Common myeloid progenitor, CD34-positive (primary cell): ENCODE measurements at regions not wholly inside any gene's neighbourhood (a gene's known extent, or its start where the extent isn't known, plus 50 kb on each side); places are given as distances from the start of the nearest gene placed in this dataset.

Experiments
- CTCF ChIA-PET: fragments of 350-600 bp; sonication (Branson Sonifier 250); formaldehyde crosslinking; loops from one replicate; lab custom pipeline; 2021; ENCODE audit warnings: antibody characterized with exemption; lab: Charles Lee
- POLR2A ChIA-PET: fragments of 350-600 bp; sonication (Branson Sonifier 250); formaldehyde crosslinking; loops from one replicate; lab custom pipeline; 2021; ENCODE audit warnings: antibody characterized with exemption; lab: Charles Lee
- DNase-seq, 3 donors: peaks; one replicate each; pipeline versions ENCODE4 v3.0.0 to v3.0.0-alpha.2; 2013
- H3K27ac ChIP-seq, 2 experiments: 1 replicate in 1 of 2; 2 replicates in 1 of 2; pipeline ENCODE4 v1.7.0; 2013; ENCODE audit warnings: inconsistent platforms in 2 of 2, low read length in 2 of 2, mild to moderate bottlenecking in 2 of 2, low read depth in 1 of 2, moderate library complexity in 1 of 2; ENCODE audit not compliant: severe bottlenecking in 2 of 2, insufficient read depth in 1 of 2, poor library complexity in 1 of 2
- H3K27me3 ChIP-seq, 5 experiments: replicated peaks in 2 of 5; 1 replicate in 3 of 5; 2 replicates in 2 of 5; pipeline versions ENCODE4 v1.6.1 to v1.7.0; 2013; ENCODE audit warnings: low read length in 4 of 5, mild to moderate bottlenecking in 2 of 5, moderate library complexity in 2 of 5, inconsistent platforms in 1 of 5; ENCODE audit not compliant: insufficient read depth in 5 of 5, control insufficient read depth in 4 of 5
- H3K36me3 ChIP-seq, 4 experiments: 1 replicate in 2 of 4; 2 replicates in 2 of 4; pipeline versions ENCODE4 v1.6.1 to v1.7.0; 2013; ENCODE audit warnings: low read length in 3 of 4, control low read depth in 1 of 4, mild to moderate bottlenecking in 1 of 4; ENCODE audit not compliant: control insufficient read depth in 4 of 4, insufficient read depth in 4 of 4
- H3K4me1 ChIP-seq, 4 experiments: 1 replicate in 3 of 4; 2 replicates in 1 of 4; pipeline versions ENCODE4 v1.6.1 to v1.7.1; 2013; ENCODE audit warnings: low read length in 3 of 4, mild to moderate bottlenecking in 3 of 4, control low read depth in 1 of 4, inconsistent platforms in 1 of 4, moderate library complexity in 1 of 4; ENCODE audit not compliant: control insufficient read depth in 4 of 4, insufficient read depth in 4 of 4; ENCODE audit errors: control extremely low read depth in 1 of 4
- H3K4me3 ChIP-seq, 7 experiments: 1 replicate in 4 of 7; 2 replicates in 3 of 7; pipeline versions ENCODE4 v1.5.1 to v1.7.0; 2013; ENCODE audit warnings: mild to moderate bottlenecking in 7 of 7, low read length in 6 of 7, moderate library complexity in 6 of 7, inconsistent platforms in 2 of 7, low read depth in 2 of 7, control low read depth in 1 of 7; ENCODE audit not compliant: insufficient read depth in 4 of 7, control insufficient read depth in 1 of 7; ENCODE audit errors: extremely low read depth in 1 of 7
- H3K9me3 ChIP-seq, 5 experiments: 1 replicate in 4 of 5; 2 replicates in 1 of 5; pipeline versions ENCODE4 v1.6.1 to v1.7.1; 2013; ENCODE audit warnings: low read length in 4 of 5, mild to moderate bottlenecking in 2 of 5, inconsistent platforms in 1 of 5, low read depth in 1 of 5, moderate library complexity in 1 of 5; ENCODE audit not compliant: control insufficient read depth in 4 of 5, insufficient read depth in 2 of 5; ENCODE audit errors: control extremely low read depth in 1 of 5
- WGBS: methylation state at CpG from one replicate; pipeline ENCODE4 v1.1.5; 2013; ENCODE audit not compliant: insufficient coverage; 5-methylcytosine and 5-hydroxymethylcytosine counted together

DNA sequence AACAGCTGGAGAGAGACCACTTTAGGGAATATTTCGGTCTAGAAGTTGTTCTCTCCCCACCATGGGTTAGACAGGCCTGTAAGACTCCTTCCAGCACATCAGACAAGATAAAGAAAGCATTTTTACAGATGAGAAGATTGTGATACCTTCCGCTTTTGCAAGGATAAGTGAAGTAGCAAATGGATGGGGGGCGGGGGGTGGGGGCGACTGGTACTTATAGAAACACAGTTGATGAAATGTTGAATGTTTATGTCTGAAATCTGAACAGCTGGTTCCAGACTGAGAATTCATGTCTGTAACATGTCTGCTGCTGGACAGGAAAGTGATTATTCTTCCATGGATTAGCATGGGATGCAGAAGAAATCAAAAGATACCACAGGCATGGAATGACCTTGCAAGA is 90.5 kb upstream of the FN1 start:
- no peak for DNase-seq
- Histone ChIP-seq H3K27me3 (no peaks in the 10 kb centered on the region), H3K9me3 (peaks cover 0 to 2% (median 0%) of the 10 kb centered on the region in 5 experiments), H3K4me1 (no peaks in the 10 kb centered on the region), H3K4me3 (no peak overlapping the region), H3K27ac (no peak overlapping the region), H3K36me3 (no peaks in the 10 kb centered on the region)
- POLR2A ChIA-PET = no interaction called here
- CTCF ChIA-PET = interaction anchor here (1.1 kb wide), 2 partner anchors 11 to 301 kb away, joined by 3 to 4 read pairs; no protein-coding TSS in a partner anchor
- WGBS = 98% methylated on average over 3 of the region's 4 CpGs

DNA sequence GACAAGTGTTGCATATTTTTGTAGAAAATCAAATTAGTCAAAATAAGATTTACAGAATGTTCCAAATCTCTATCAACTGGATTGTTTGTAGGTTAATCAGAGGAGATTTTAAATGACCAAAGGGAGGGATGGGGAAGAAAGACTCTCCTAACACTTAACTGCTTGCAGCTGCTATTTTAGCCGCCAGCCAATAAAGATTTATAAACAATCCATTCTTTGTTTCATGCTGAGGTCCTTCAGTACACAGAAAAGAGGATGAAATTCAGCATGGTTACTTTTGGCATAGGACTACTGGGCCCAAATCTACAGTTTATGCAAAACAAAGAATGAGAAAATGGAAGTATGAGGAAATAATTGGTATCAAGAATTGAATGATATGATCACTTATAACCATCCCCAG is 86.4 kb upstream of the FN1 start:
- no peak for DNase-seq
- Histone ChIP-seq H3K27me3 (no peaks in the 10 kb centered on the region), H3K4me1 (no peaks in the 10 kb centered on the region), H3K4me3 (no peak overlapping the region), H3K9me3 (peaks cover 0 to 2% (median 0%) of the 10 kb centered on the region in 5 experiments), H3K36me3 (no peaks in the 10 kb centered on the region), H3K27ac (no peak overlapping the region)
- ChIA-PET POLR2A (no interaction called here), CTCF (no interaction called here)
- WGBS = no CpG with 5 or more reads among the region's 1 CpG

DNA sequence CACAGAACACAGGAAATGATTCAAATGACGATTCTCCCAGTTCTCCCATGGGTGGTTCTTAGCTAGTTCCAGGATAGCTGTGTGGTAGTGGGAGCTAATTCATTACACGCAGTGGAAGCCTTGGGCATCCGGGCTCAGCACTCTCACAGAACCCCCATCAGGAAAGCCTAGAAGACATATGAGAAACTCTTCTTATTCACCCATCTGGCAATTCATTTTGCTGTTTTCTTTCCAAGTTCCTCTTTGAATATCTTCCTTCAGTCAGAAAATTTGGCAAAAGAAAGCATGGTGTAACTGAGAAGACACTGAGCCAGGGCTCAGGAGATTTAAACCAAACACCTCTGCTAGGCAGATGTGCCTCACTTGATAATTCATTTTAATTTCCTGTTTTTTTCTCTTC is 85.2 kb upstream of the FN1 start:
- no peak for DNase-seq
- POLR2A ChIA-PET = no interaction called here
- no peak overlapping the region for H3K27ac ChIP-seq

DNA sequence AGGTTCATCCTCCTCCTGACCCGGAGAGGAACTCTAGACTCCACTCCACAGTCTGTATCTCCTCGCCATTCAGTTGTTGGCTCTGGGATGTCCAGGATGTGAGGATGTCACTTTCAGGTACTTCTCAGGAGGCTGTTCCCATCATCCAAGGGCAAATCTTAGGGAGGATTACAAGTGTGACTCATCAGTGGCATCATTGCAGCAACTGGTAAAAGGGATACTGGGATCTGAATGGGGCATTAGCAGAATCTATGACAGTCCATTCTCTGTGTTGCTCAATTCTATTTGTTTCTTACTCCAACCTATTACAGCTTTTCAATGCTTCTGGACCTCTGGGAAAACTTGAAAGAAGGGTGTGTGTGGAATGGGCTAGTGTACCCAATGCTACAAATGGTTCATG is 81.5 kb upstream of the FN1 start:
- H3K27ac ChIP-seq = no peak overlapping the region
- 83% methylated on average over 1 of the region's 2 CpGs for WGBS
- no peaks in the 10 kb centered on the region for H3K27me3 ChIP-seq
- H3K9me3 ChIP-seq = peaks cover 0 to 2% (median 0%) of the 10 kb centered on the region in 5 experiments
- no peaks in the 10 kb centered on the region for H3K36me3 ChIP-seq
- H3K4me3 ChIP-seq = no peak overlapping the region
- H3K4me1 ChIP-seq = no peaks in the 10 kb centered on the region
- POLR2A ChIA-PET = no interaction called here
- no peak for DNase-seq
- CTCF ChIA-PET = no interaction called here

More for the DNA sequence above, 85.2 kb upstream of the FN1 start:
- CTCF ChIA-PET = no interaction called here
- no peaks in the 10 kb centered on the region for H3K36me3 ChIP-seq
- H3K4me3 ChIP-seq = no peak overlapping the region
- WGBS = no CpG with 5 or more reads among the region's 3 CpGs
- H3K4me1 ChIP-seq = no peaks in the 10 kb centered on the region
- H3K27me3 ChIP-seq = no peaks in the 10 kb centered on the region
- peaks cover 0 to 2% (median 0%) of the 10 kb centered on the region in 5 experiments for H3K9me3 ChIP-seq

DNA sequence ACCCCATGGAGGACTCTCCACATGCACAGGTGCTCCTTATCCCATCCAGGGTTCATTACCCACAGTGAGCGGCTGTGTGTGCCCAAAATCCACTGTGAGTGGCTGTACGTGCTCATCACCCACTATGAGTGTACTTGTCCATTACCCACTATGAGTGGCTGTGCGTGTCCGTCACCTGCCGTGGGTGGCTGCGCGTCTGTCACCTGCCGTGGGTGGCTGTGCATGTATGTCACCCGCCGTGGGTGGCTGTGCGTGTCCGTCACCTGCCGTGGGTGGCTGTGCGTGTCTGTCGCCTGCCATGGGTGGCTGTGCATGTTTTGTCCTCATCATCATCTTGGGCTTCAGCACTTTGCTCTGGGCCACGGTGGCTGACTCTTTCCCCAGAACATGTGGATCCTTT is 78.6 kb upstream of the FN1 start:
- Histone ChIP-seq H3K4me1 (no peaks in the 10 kb centered on the region), H3K9me3 (peaks cover 0 to 2% (median 0%) of the 10 kb centered on the region in 5 experiments), H3K36me3 (no peaks in the 10 kb centered on the region), H3K4me3 (no peak overlapping the region), H3K27ac (no peak overlapping the region), H3K27me3 (no peaks in the 10 kb centered on the region)
- WGBS = 96% methylated on average over 15 of the region's 16 CpGs
- ChIA-PET POLR2A (no interaction called here), CTCF (no interaction called here)
- DNase-seq = no peak

DNA sequence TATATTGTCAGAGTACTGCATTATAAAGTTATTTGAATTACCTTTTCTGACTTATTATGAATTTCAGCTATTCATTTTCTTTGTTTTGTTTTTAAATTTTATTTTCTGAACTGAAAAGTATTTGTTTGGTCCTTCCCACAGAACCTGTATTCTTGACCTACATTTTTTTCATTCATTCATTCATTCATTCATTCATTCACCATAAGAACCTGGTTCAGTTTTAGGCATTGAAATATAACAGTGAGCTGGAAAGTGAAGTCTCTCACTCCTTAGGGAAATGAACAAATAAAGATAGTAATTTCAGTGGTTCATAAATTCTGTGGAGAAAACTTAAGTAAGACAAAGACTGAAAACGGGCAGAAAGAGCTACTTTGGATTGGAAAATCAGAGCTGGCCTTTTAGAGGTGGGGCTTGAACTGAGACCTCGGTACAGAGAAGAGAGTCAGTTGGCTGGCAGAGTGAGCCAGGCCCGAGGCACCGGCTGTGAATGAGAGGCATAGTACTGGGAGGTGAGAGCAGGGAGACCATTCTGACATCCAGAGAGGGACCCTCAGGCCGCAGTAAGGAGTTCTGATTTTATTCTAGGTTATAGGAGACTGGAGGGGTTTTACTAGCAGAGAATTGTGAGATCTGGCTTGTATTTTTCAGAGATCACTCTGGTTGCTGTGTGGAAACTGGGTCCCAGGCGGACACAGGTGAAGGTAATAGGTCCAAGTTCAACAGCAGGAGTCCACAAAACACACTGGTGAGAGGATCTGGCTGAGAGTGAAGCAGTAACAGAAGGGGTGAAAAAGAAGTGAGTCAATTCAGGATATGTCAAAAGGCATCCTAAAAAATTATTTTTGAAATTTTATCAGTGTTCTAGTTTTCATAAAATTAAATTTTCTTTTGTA is 75.8 kb upstream of the FN1 start:
- H3K36me3 ChIP-seq = no peaks in the 10 kb centered on the region
- H3K9me3 ChIP-seq = no peaks in the 10 kb centered on the region
- H3K27ac ChIP-seq = no peak overlapping the region
- DNase-seq = no peak
- H3K4me1 ChIP-seq = peaks cover 0 to 16% (median 5%) of the 10 kb centered on the region in 4 experiments
- CTCF ChIA-PET = no interaction called here
- H3K4me3 ChIP-seq = no peak overlapping the region
- no peaks in the 10 kb centered on the region for H3K27me3 ChIP-seq
- WGBS = 97% methylated on average over 6 of the region's 6 CpGs
- POLR2A ChIA-PET = no interaction called here

DNA sequence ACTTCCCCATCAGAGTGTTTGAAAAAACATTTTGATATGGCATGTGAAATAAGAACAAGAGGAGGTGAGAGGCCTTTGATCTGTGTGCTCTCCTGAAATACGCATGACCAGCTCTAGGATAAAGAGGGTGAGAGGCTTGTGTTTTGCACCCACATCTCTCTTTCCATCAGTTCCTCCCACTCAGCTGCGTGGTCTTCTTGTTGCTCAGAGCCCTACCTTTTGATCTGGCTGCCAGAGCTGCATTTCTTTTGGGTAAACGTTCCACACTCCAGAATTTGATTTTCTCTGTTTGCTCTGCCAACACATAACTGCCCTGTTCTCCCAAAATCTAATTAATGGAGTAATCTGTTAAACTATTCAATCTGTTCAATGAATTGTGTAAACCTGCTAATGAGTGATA is 72.0 kb upstream of the FN1 start:
- ChIA-PET POLR2A (no interaction called here), CTCF (no interaction called here)
- no peak overlapping the region for H3K4me3 ChIP-seq
- peaks cover 0 to 20% (median 5%) of the 10 kb centered on the region in 4 experiments for H3K4me1 ChIP-seq
- no peaks in the 10 kb centered on the region for H3K36me3 ChIP-seq
- DNase-seq = peak in 1 of 3 donors; percentile 1
- no peaks in the 10 kb centered on the region for H3K27me3 ChIP-seq
- no peak overlapping the region for H3K27ac ChIP-seq
- 85% methylated on average over 2 of the region's 3 CpGs for WGBS
- no peaks in the 10 kb centered on the region for H3K9me3 ChIP-seq
